Liver (tissue), 8 donors: ENCODE measurements at regions not wholly inside any gene's neighbourhood (a gene's known extent, or its start where the extent isn't known, plus 50 kb on each side); places are given as distances from the start of the nearest gene placed in this dataset.

Experiments used
- DNase-seq: peaks from one replicate; pipeline ENCODE4 v3.0.0-alpha.2; 2017; ENCODE audit warnings: low spot score
- H3K27ac ChIP-seq, 2 donors: one replicate each; pipeline ENCODE4 v1.7.0; 2013; ENCODE audit warnings: inconsistent platforms in 2 of 2, low read length in 2 of 2, control low read depth in 1 of 2, low read depth in 1 of 2, mild to moderate bottlenecking in 1 of 2
- H3K27me3 ChIP-seq, 4 donors: one replicate each; pipeline versions ENCODE4 v1.6.1 to v1.7.0; 2013; ENCODE audit warnings: low read length in 3 of 4, inconsistent platforms in 1 of 4, mild to moderate bottlenecking in 1 of 4, moderate library complexity in 1 of 4; ENCODE audit not compliant: control insufficient read depth in 4 of 4, insufficient read depth in 4 of 4
- H3K36me3 ChIP-seq, 4 donors: one replicate each; pipeline versions ENCODE4 v1.6.1 to v1.7.0; 2013; ENCODE audit warnings: low read length in 3 of 4, mild to moderate bottlenecking in 3 of 4, low read depth in 1 of 4, moderate library complexity in 1 of 4; ENCODE audit not compliant: control insufficient read depth in 4 of 4, insufficient read depth in 3 of 4
- H3K4me1 ChIP-seq, 4 donors: one replicate each; pipeline versions ENCODE4 v1.6.1 to v1.7.0; 2013; ENCODE audit warnings: low read length in 3 of 4, mild to moderate bottlenecking in 3 of 4, moderate library complexity in 1 of 4; ENCODE audit not compliant: control insufficient read depth in 4 of 4, insufficient read depth in 4 of 4
- H3K4me3 ChIP-seq, 3 donors: one replicate each; pipeline versions ENCODE4 v1.6.1 to v1.7.0; 2013; ENCODE audit warnings: low read length in 3 of 3, control low read depth in 1 of 3, low read depth in 1 of 3, mild to moderate bottlenecking in 1 of 3
- H3K9ac ChIP-seq, 2 donors: one replicate each; pipeline ENCODE4 v1.7.0; 2013; ENCODE audit warnings: low read length in 2 of 2, mild to moderate bottlenecking in 2 of 2, moderate library complexity in 2 of 2, control low read depth in 1 of 2, low read depth in 1 of 2
- H3K9me3 ChIP-seq, 4 donors: one replicate each; pipeline versions ENCODE4 v1.6.1 to v1.7.0; 2013; ENCODE audit warnings: low read length in 3 of 4; ENCODE audit not compliant: control insufficient read depth in 4 of 4
- EGR1 ChIP-seq, 2 donors: IDR thresholded peaks; 2 replicates each; pipeline ENCODE4 v1.6.1; 2016 to 2018; ENCODE audit warnings: antibody characterized with exemption in 2 of 2, low read depth in 2 of 2
- FOXA1 ChIP-seq: IDR thresholded peaks from 2 replicates; pipeline ENCODE4 v1.6.1; 2016; ENCODE audit warnings: antibody characterized with exemption
- FOXA2 ChIP-seq: IDR thresholded peaks from 2 replicates; pipeline ENCODE4 v1.6.1; 2016; ENCODE audit warnings: antibody characterized with exemption
- GABPA ChIP-seq, 2 donors: IDR thresholded peaks in 1 of 2; conservative IDR thresholded peaks in 1 of 2; 2 replicates each; pipeline ENCODE4 v1.6.1; 2016; ENCODE audit warnings: antibody characterized with exemption in 2 of 2, mild to moderate bottlenecking in 1 of 2, moderate library complexity in 1 of 2
- HNF4A ChIP-seq, 2 donors: conservative IDR thresholded peaks; 2 replicates each; pipeline ENCODE4 v1.6.1; 2016; ENCODE audit warnings: antibody characterized with exemption in 2 of 2, mild to moderate bottlenecking in 2 of 2
- HNF4G ChIP-seq: IDR thresholded peaks from 2 replicates; pipeline ENCODE4 v1.6.1; 2016; ENCODE audit warnings: antibody characterized with exemption
- JUND ChIP-seq, 2 donors: IDR thresholded peaks; 2 replicates each; pipeline ENCODE4 v1.6.1; 2016; ENCODE audit warnings: antibody characterized with exemption in 2 of 2
- NR2F2 ChIP-seq: IDR thresholded peaks from 2 replicates; pipeline ENCODE4 v1.6.1; 2016; ENCODE audit warnings: antibody characterized with exemption
- RAD21 ChIP-seq, 2 donors: IDR thresholded peaks; 2 replicates each; pipeline ENCODE4 v1.6.1; 2016; ENCODE audit warnings: antibody characterized with exemption in 2 of 2, mild to moderate bottlenecking in 2 of 2
- RXRA ChIP-seq, 2 donors: IDR thresholded peaks; 2 replicates each; pipeline ENCODE4 v1.6.1; 2017 to 2018; ENCODE audit warnings: antibody characterized with exemption in 2 of 2, mild to moderate bottlenecking in 1 of 2
- SP1 ChIP-seq: IDR thresholded peaks from 2 replicates; pipeline ENCODE4 v1.6.1; 2018; ENCODE audit warnings: antibody characterized with exemption, mild to moderate bottlenecking
- TAF1 ChIP-seq: conservative IDR thresholded peaks from 2 replicates; pipeline ENCODE4 v1.6.1; 2016; ENCODE audit warnings: antibody characterized with exemption, mild to moderate bottlenecking
- YY1 ChIP-seq: IDR thresholded peaks from 2 replicates; pipeline ENCODE4 v1.6.1; 2016; ENCODE audit warnings: antibody characterized with exemption, mild to moderate bottlenecking
- WGBS: extraction: QIAGEN DNeasy Blood & Tissue Kit; methylation state at CpG from one replicate; pipeline ENCODE4 v1.1.7; 2013; 5-methylcytosine and 5-hydroxymethylcytosine counted together
- TF ChIP-seq, protein P1 (sequence below): IDR thresholded peaks from 2 replicates; pipeline ENCODE4 v1.6.1; 2016; ENCODE audit warnings: antibody characterized with exemption
- TF ChIP-seq, protein P2 (sequence below): IDR thresholded peaks from 2 replicates; pipeline ENCODE4 v1.6.1; 2016; ENCODE audit warnings: antibody characterized with exemption
- TF ChIP-seq, protein P3 (sequence below): fragments of 150-350 bp; IDR thresholded peaks from 2 replicates; pipeline ENCODE4 v1.5.1; 2017; ENCODE audit warnings: improper control_type of control experiment, low read depth, low read length; ENCODE audit not compliant: missing input control
- TF ChIP-seq, protein P4 (sequence below): IDR thresholded peaks from 2 replicates; pipeline ENCODE4 v1.6.1; 2016; ENCODE audit warnings: antibody characterized with exemption, mild to moderate bottlenecking
- TF ChIP-seq, protein P5 (sequence below): IDR thresholded peaks from 2 replicates; pipeline ENCODE4 v1.6.1; 2016; ENCODE audit warnings: antibody characterized with exemption
- donor health status: healthy.
- donor health status: healthy.
- donor health status: healthy.
- donor health status: healthy.
- donor health status: healthy.

DNA sequence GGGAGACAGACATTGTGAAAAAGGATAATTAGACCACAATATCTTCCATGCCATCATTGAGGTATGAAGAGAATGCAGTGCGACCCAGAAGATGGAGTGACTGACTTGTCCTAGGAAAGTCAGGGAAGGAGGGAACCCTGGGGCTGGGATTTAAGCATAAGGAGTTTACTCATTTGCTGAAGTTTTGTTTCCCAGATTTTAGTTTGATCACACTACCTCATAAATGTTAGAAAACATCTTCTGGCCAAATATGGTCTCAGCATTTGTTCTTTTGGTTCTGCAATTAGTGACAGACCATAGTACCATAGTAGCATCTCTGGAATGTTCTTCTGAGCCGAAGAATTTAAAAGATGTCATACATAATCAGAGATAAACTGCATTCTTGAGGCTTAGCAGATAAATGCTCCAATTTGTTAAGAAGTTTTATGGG is 96.5 kb upstream of the PGRMC2 start:
- no peak overlapping the region for H3K9ac ChIP-seq
- DNase-seq, result no peak
- 88% methylated on average over 2 of the region's 2 CpGs for WGBS
- H3K9me3 ChIP-seq, result no peaks in the 10 kb centered on the region
- no peaks in the 10 kb centered on the region for H3K27me3 ChIP-seq
- TF ChIP-seq YY1, result no peak
- no peak for TF ChIP-seq RXRA (IDR thresholded peaks at IDR 0.05)
- TF ChIP-seq FOXA1, result no peak
- TF ChIP-seq, protein P1, sequence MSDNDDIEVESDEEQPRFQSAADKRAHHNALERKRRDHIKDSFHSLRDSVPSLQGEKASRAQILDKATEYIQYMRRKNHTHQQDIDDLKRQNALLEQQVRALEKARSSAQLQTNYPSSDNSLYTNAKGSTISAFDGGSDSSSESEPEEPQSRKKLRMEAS, result no peak
- no peak for TF ChIP-seq JUND (IDR thresholded peaks at IDR 0.05)
- TF ChIP-seq, protein P2, sequence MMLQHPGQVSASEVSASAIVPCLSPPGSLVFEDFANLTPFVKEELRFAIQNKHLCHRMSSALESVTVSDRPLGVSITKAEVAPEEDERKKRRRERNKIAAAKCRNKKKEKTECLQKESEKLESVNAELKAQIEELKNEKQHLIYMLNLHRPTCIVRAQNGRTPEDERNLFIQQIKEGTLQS, result no peak
- H3K4me1 ChIP-seq, result peaks cover 0 to 2% (median 0%) of the 10 kb centered on the region in 4 donors
- no peaks in the 10 kb centered on the region for H3K36me3 ChIP-seq
- no peak overlapping the region for H3K27ac ChIP-seq
- H3K4me3 ChIP-seq, result no peak overlapping the region

DNA sequence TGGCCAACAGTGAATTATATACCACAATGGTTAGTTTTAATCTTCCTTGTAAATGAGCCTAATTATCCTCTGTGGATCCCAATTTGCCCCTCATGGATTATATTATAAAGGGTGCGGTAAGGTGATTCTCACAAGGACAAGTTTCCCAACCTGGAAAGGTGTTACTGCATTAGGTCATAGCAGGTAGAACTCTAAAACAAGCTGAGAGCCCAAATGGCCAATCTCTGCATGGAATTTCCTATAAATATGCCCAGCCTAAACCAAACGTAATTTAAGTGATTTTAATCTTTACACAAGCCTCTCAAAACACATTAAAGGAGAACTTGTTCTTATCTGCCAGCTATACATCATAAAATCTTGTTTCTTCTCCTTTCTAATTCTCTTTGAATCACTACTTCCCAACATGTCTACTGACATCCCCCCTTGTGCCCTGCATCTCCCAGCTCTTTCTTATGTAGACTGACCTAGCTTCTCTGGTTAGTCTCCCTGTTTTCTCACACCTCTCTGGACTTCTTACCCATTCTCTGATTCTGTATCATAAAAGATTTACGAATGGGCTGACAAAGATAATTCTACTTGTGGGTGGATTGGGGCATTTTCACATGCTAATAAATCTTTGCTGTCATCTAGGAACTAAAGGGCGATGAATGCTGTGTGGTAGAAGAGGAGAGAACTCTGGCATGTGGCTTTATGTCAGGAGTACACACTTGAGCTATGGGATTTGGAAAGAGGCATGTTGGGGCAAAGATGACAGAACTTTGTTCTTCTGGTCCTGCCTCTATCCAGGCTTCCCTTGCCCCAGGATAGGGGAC is 94.3 kb upstream of the PGRMC2 start:
- H3K27me3 ChIP-seq, result no peaks in the 10 kb centered on the region

More for the DNA sequence above, 94.3 kb upstream of the PGRMC2 start:
- peaks cover 0 to 2% (median 0%) of the 10 kb centered on the region in 4 donors for H3K9me3 ChIP-seq
- no peak overlapping the region for H3K4me3 ChIP-seq
- no peaks in the 10 kb centered on the region for H3K36me3 ChIP-seq
- DNase-seq, result no peak
- 86% methylated on average over 4 of the region's 4 CpGs for WGBS
- H3K4me1 ChIP-seq, result peaks cover 0 to 2% (median 0%) of the 10 kb centered on the region in 4 donors
- H3K27ac ChIP-seq, result no peak overlapping the region
- TF ChIP-seq RAD21 (IDR thresholded peaks at IDR 0.05) (no peak), SP1 (no peak), NR2F2 (no peak), HNF4A (conservative IDR thresholded peaks at IDR 0.05) (no peak), YY1 (no peak), TAF1 (no peak), EGR1 (IDR thresholded peaks at IDR 0.05; ENCODE audit: low read depth in 2 of 2) (no peak), GABPA (IDR thresholded peaks at IDR 0.05 in 1 of 2, conservative IDR thresholded peaks at IDR 0.05 in 1 of 2) (no peak), HNF4G (no peak), RXRA (IDR thresholded peaks at IDR 0.05) (no peak), FOXA1 (no peak), JUND (IDR thresholded peaks at IDR 0.05) (no peak), FOXA2 (no peak)
- TF ChIP-seq, protein P2, result no peak
- TF ChIP-seq, protein P3, sequence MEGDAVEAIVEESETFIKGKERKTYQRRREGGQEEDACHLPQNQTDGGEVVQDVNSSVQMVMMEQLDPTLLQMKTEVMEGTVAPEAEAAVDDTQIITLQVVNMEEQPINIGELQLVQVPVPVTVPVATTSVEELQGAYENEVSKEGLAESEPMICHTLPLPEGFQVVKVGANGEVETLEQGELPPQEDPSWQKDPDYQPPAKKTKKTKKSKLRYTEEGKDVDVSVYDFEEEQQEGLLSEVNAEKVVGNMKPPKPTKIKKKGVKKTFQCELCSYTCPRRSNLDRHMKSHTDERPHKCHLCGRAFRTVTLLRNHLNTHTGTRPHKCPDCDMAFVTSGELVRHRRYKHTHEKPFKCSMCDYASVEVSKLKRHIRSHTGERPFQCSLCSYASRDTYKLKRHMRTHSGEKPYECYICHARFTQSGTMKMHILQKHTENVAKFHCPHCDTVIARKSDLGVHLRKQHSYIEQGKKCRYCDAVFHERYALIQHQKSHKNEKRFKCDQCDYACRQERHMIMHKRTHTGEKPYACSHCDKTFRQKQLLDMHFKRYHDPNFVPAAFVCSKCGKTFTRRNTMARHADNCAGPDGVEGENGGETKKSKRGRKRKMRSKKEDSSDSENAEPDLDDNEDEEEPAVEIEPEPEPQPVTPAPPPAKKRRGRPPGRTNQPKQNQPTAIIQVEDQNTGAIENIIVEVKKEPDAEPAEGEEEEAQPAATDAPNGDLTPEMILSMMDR, result no peak
- TF ChIP-seq, protein P4, sequence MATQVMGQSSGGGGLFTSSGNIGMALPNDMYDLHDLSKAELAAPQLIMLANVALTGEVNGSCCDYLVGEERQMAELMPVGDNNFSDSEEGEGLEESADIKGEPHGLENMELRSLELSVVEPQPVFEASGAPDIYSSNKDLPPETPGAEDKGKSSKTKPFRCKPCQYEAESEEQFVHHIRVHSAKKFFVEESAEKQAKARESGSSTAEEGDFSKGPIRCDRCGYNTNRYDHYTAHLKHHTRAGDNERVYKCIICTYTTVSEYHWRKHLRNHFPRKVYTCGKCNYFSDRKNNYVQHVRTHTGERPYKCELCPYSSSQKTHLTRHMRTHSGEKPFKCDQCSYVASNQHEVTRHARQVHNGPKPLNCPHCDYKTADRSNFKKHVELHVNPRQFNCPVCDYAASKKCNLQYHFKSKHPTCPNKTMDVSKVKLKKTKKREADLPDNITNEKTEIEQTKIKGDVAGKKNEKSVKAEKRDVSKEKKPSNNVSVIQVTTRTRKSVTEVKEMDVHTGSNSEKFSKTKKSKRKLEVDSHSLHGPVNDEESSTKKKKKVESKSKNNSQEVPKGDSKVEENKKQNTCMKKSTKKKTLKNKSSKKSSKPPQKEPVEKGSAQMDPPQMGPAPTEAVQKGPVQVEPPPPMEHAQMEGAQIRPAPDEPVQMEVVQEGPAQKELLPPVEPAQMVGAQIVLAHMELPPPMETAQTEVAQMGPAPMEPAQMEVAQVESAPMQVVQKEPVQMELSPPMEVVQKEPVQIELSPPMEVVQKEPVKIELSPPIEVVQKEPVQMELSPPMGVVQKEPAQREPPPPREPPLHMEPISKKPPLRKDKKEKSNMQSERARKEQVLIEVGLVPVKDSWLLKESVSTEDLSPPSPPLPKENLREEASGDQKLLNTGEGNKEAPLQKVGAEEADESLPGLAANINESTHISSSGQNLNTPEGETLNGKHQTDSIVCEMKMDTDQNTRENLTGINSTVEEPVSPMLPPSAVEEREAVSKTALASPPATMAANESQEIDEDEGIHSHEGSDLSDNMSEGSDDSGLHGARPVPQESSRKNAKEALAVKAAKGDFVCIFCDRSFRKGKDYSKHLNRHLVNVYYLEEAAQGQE, result no peak
- TF ChIP-seq, protein P5, sequence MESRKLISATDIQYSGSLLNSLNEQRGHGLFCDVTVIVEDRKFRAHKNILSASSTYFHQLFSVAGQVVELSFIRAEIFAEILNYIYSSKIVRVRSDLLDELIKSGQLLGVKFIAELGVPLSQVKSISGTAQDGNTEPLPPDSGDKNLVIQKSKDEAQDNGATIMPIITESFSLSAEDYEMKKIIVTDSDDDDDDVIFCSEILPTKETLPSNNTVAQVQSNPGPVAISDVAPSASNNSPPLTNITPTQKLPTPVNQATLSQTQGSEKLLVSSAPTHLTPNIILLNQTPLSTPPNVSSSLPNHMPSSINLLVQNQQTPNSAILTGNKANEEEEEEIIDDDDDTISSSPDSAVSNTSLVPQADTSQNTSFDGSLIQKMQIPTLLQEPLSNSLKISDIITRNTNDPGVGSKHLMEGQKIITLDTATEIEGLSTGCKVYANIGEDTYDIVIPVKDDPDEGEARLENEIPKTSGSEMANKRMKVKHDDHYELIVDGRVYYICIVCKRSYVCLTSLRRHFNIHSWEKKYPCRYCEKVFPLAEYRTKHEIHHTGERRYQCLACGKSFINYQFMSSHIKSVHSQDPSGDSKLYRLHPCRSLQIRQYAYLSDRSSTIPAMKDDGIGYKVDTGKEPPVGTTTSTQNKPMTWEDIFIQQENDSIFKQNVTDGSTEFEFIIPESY, result no peak
- TF ChIP-seq, protein P1, result no peak
- no peak overlapping the region for H3K9ac ChIP-seq
